Kidney epithelial cell (primary cell): ENCODE measurements at regions not wholly inside any gene's neighbourhood (a gene's known extent, or its start where the extent isn't known, plus 50 kb on each side); places are given as distances from the start of the nearest gene placed in this dataset.

Experiments used
- DNase-seq: peaks from one replicate; pipeline ENCODE4 v3.0.0-alpha.2; 2010; ENCODE audit warnings: low read depth
- H3K27me3 ChIP-seq: 2 replicates; pipeline ENCODE4 v1.6.0; 2011; ENCODE audit warnings: low read length; ENCODE audit not compliant: control insufficient read depth, insufficient read depth
- H3K36me3 ChIP-seq: 2 replicates; pipeline ENCODE4 v1.5.1; 2011; ENCODE audit warnings: low read length; ENCODE audit not compliant: control insufficient read depth, insufficient read depth
- H3K4me3 ChIP-seq: 2 replicates; pipeline ENCODE4 v1.5.1; 2011; ENCODE audit warnings: low read depth, mild to moderate bottlenecking, control low read depth, low read length
- CTCF ChIP-seq: IDR thresholded peaks from 2 replicates; pipeline ENCODE4 v1.5.1; 2011; ENCODE audit warnings: mild to moderate bottlenecking, moderate library complexity, low read length, control low read depth, inconsistent platforms; ENCODE audit not compliant: insufficient read depth, poor library complexity, severe bottlenecking

GRCh38 chrX:25079020-25079419 is 63.3 kb upstream of the ARX start:
- no peak for DNase-seq
- H3K27me3 ChIP-seq, result no peaks in the 10 kb centered on the region
- TF ChIP-seq CTCF, result no peak
- no peaks in the 10 kb centered on the region for H3K36me3 ChIP-seq
- H3K4me3 ChIP-seq, result no peak overlapping the region

GRCh38 chrX:25076941-25077500 is 61.3 kb upstream of the ARX start:
- H3K36me3 ChIP-seq, result no peaks in the 10 kb centered on the region
- no peaks in the 10 kb centered on the region for H3K27me3 ChIP-seq
- no peak overlapping the region for H3K4me3 ChIP-seq
- DNase-seq, result no peak
- no peak for TF ChIP-seq CTCF

GRCh38 chrX:25072247-25072646 is 56.5 kb upstream of the ARX start:
- Histone ChIP-seq H3K4me3 (no peak overlapping the region), H3K36me3 (no peaks in the 10 kb centered on the region), H3K27me3 (no peaks in the 10 kb centered on the region)
- DNase-seq, result no peak
- TF ChIP-seq CTCF, result no peak

GRCh38 chrX:25070038-25070437 is 54.3 kb upstream of the ARX start:
- no peaks in the 10 kb centered on the region for H3K27me3 ChIP-seq
- H3K36me3 ChIP-seq, result no peaks in the 10 kb centered on the region
- no peak overlapping the region for H3K4me3 ChIP-seq
- no peak for TF ChIP-seq CTCF
- DNase-seq, result no peak

- TF ChIP-seq CTCF, result no peak
- no peak overlapping the region for H3K4me3 ChIP-seq
- no peak for DNase-seq
- no peaks in the 10 kb centered on the region for H3K36me3 ChIP-seq
- no peaks in the 10 kb centered on the region for H3K27me3 ChIP-seq
Measured at GRCh38 chrX:25069209-25069608, 53.4 kb upstream of the ARX start.

- H3K4me3 ChIP-seq, result no peak overlapping the region
- TF ChIP-seq CTCF, result no peak
- no peak for DNase-seq
- no peaks in the 10 kb centered on the region for H3K27me3 ChIP-seq
- H3K36me3 ChIP-seq, result no peaks in the 10 kb centered on the region
Measured at GRCh38 chrX:25068340-25068739, 52.6 kb upstream of the ARX start.
